ENCODE measurements at regions not wholly inside any gene's neighbourhood (a gene's known extent, or its start where the extent isn't known, plus 50 kb on each side); places are given as distances from the start of the nearest gene placed in this dataset.

GRCh38 chr18:51400721-51401120 is 203.2 kb upstream of the MEX3C start:
- no peak for DNase-seq

- DNase-seq, result no peak
These were observed 204.4 kb upstream of the MEX3C start for GRCh38 chr18:51401912-51402311.

GRCh38 chr18:51404620-51405019 is 207.1 kb upstream of the MEX3C start:
- DNase-seq, result no peak

GRCh38 chr18:51405683-51406477 is 208.4 kb upstream of the MEX3C start:
- DNase-seq, result no peak

GRCh38 chr18:51417643-51418483 is 220.4 kb upstream of the MEX3C start:
- no peak for DNase-seq

- no peak for DNase-seq
These were observed 228.0 kb upstream of the MEX3C start for GRCh38 chr18:51425475-51425874.

- DNase-seq, result no peak
These were observed 228.4 kb upstream of the MEX3C start for GRCh38 chr18:51425889-51426288.

- no peak for DNase-seq
These were observed 229.5 kb upstream of the MEX3C start for GRCh38 chr18:51426996-51427395.

GRCh38 chr18:51429644-51430043 is 232.2 kb upstream of the MEX3C start:
- DNase-seq, result no peak

- DNase-seq, result no peak
These were observed 233.1 kb upstream of the MEX3C start for GRCh38 chr18:51430538-51430937.

GRCh38 chr18:51433296-51433695 is 235.8 kb upstream of the MEX3C start:
- no peak for DNase-seq

GRCh38 chr18:51433881-51434280 is 236.4 kb upstream of the MEX3C start:
- DNase-seq, result no peak

- DNase-seq, result no peak
These were observed 240.1 kb upstream of the MEX3C start for GRCh38 chr18:51437280-51438271.

- DNase-seq, result no peak
These were observed 241.4 kb upstream of the MEX3C start for GRCh38 chr18:51438797-51439350.

- no peak for DNase-seq
These were observed 244.5 kb upstream of the MEX3C start for GRCh38 chr18:51442012-51442411.

- DNase-seq, result no peak
These were observed 249.2 kb upstream of the MEX3C start for GRCh38 chr18:51446571-51447210.

- no peak for DNase-seq
These were observed 250.2 kb upstream of the MEX3C start for GRCh38 chr18:51447351-51448342.

GRCh38 chr18:51448949-51449348 is 251.5 kb upstream of the MEX3C start:
- no peak for DNase-seq

- DNase-seq, result no peak
These were observed 256.1 kb upstream of the MEX3C start for GRCh38 chr18:51453594-51453993.

GRCh38 chr18:51458861-51459260 is 261.4 kb upstream of the MEX3C start:
- DNase-seq, result no peak

GRCh38 chr18:51461956-51462355 is 264.5 kb upstream of the MEX3C start:
- no peak for DNase-seq

Measured in CD4-positive, alpha-beta T cell treated with Interleukin-4 for 1 hour (primary cell).